H1 (cell line): ENCODE measurements at regions not wholly inside any gene's neighbourhood (a gene's known extent, or its start where the extent isn't known, plus 50 kb on each side); places are given as distances from the start of the nearest gene placed in this dataset.

Experiments used
- CTCF ChIA-PET: fragments of 300-600 bp; sonication (Branson Sonifier 250); formaldehyde crosslinking; loops from one replicate; lab custom pipeline; 2021; ENCODE audit not compliant: partially characterized antibody; lab: Charles Lee
- POLR2A ChIA-PET: fragments of 300-600 bp; sonication (Branson Sonifier 250); formaldehyde crosslinking; loops from one replicate; lab custom pipeline; 2021; ENCODE audit warnings: inconsistent platforms; ENCODE audit not compliant: partially characterized antibody; lab: Charles Lee
- DNase-seq, 2 experiments: peaks; one replicate each; pipeline versions ENCODE4 v3.0.0 to v3.0.0-alpha.2; 2010 to 2022; ENCODE audit warnings: low spot score in 2 of 2, low read depth in 1 of 2, mixed read lengths in 1 of 2
- FAIRE-seq: peaks from 2 replicates; lab custom pipeline; 2011; peaks lifted over from hg19 to GRCh38; lab: Jason Lieb, UNC
- H2AFZ ChIP-seq: 2 replicates; pipeline ENCODE4 v1.8.1; 2012; ENCODE audit warnings: low read length, inconsistent platforms
- H2AK5ac ChIP-seq: 2 replicates; pipeline ENCODE4 v1.6.1; 2013; ENCODE audit warnings: low read depth, low read length
- H2BK120ac ChIP-seq: replicated peaks from 2 replicates; pipeline ENCODE3; 2013; ENCODE audit warnings: low read depth, low read length, inconsistent platforms
- H2BK12ac ChIP-seq: 2 replicates; pipeline ENCODE4 v1.6.1; 2013; ENCODE audit warnings: low read depth, low read length
- H2BK15ac ChIP-seq: 2 replicates; pipeline ENCODE4 v1.6.1; 2013; ENCODE audit warnings: low read length
- H2BK20ac ChIP-seq: 2 replicates; pipeline ENCODE4 v1.6.1; 2013; ENCODE audit warnings: low read length
- H2BK5ac ChIP-seq: 2 replicates; pipeline ENCODE4 v1.6.1; 2013; ENCODE audit warnings: low read depth, low read length
- H3K14ac ChIP-seq: 2 replicates; pipeline ENCODE4 v1.6.1; 2013; ENCODE audit warnings: inconsistent platforms; ENCODE audit not compliant: insufficient read length
- H3K18ac ChIP-seq: 2 replicates; pipeline ENCODE4 v1.6.1; 2013; ENCODE audit warnings: low read length; ENCODE audit errors: extremely low read depth
- H3K23ac ChIP-seq: 2 replicates; pipeline ENCODE4 v1.6.1; 2013; ENCODE audit warnings: inconsistent platforms; ENCODE audit not compliant: insufficient read length
- H3K23me2 ChIP-seq: 2 replicates; pipeline ENCODE4 v1.6.1; 2013; ENCODE audit warnings: low read depth, low read length
- H3K27ac ChIP-seq: 2 replicates; pipeline ENCODE4 v1.6.1; 2011; ENCODE audit warnings: low read depth, low read length, inconsistent platforms
- H3K27me3 ChIP-seq, 4 experiments: replicated peaks in 1 of 4; 1 replicate in 1 of 4; 2 replicates in 3 of 4; pipeline versions ENCODE4 v1.6.1 to v1.8.1; 2011 to 2013; ENCODE audit warnings: low read length in 3 of 4, mild to moderate bottlenecking in 3 of 4, inconsistent platforms in 2 of 4, mixed read lengths in 2 of 4, moderate library complexity in 1 of 4; ENCODE audit not compliant: control insufficient read depth in 3 of 4, insufficient read depth in 3 of 4; ENCODE audit errors: extremely low read depth in 1 of 4
- H3K36me3 ChIP-seq, 4 experiments: 2 replicates each; pipeline versions ENCODE4 v1.6.1 to v1.8.1; 2011 to 2013; ENCODE audit warnings: mild to moderate bottlenecking in 4 of 4, low read length in 3 of 4, moderate library complexity in 2 of 4, control low read depth in 1 of 4, inconsistent platforms in 1 of 4; ENCODE audit not compliant: insufficient read depth in 4 of 4, control insufficient read depth in 2 of 4
- H3K4ac ChIP-seq: replicated peaks from 2 replicates; pipeline ENCODE3; 2013; ENCODE audit warnings: low read length, low read depth, mixed read lengths, inconsistent platforms; ENCODE audit not compliant: insufficient read length
- H3K4me1 ChIP-seq, 4 experiments: replicated peaks in 1 of 4; 1 replicate in 1 of 4; 2 replicates in 3 of 4; pipeline versions ENCODE4 v1.6.1 to v1.8.1; 2011 to 2013; ENCODE audit warnings: low read length in 3 of 4, inconsistent platforms in 2 of 4, mixed read lengths in 1 of 4; ENCODE audit not compliant: insufficient read depth in 4 of 4, control insufficient read depth in 3 of 4
- H3K4me2 ChIP-seq, 2 experiments: 2 replicates each; pipeline versions ENCODE4 v1.6.1 to v1.8.1; 2011 to 2013; ENCODE audit warnings: low read depth in 2 of 2, low read length in 2 of 2, control low read depth in 1 of 2, inconsistent platforms in 1 of 2, mild to moderate bottlenecking in 1 of 2; ENCODE audit not compliant: insufficient read depth in 1 of 2
- H3K4me3 ChIP-seq, 4 experiments: fragments of 200-600, 300-600 bp in 1 of 4; sonication (generic), shearing (Covaris generic), sonication (Bioruptor Twin) in 1 of 4; 2 replicates each; pipeline versions ENCODE4 v1.5.1 to v1.8.1; 2011 to 2016; ENCODE audit warnings: low read length in 4 of 4, low read depth in 3 of 4, control low read depth in 2 of 4, inconsistent platforms in 2 of 4, mild to moderate bottlenecking in 2 of 4, mixed read lengths in 1 of 4, moderate library complexity in 1 of 4; ENCODE audit not compliant: insufficient read depth in 2 of 4; ENCODE audit errors: extremely low read depth in 1 of 4
- H3K56ac ChIP-seq: replicated peaks from 2 replicates; pipeline ENCODE3; 2013; ENCODE audit warnings: low read depth, mild to moderate bottlenecking, mixed read lengths, low read length, inconsistent platforms; ENCODE audit not compliant: insufficient read length
- H3K79me1 ChIP-seq: 2 replicates; pipeline ENCODE4 v1.6.1; 2013; ENCODE audit warnings: low read depth, low read length, control low read depth
- H3K79me2 ChIP-seq, 2 experiments: 2 replicates each; pipeline versions ENCODE4 v1.6.1 to v1.8.1; 2012 to 2013; ENCODE audit warnings: low read length in 2 of 2, mild to moderate bottlenecking in 2 of 2, inconsistent platforms in 1 of 2; ENCODE audit not compliant: insufficient read depth in 2 of 2, control insufficient read depth in 1 of 2
- H3K9ac ChIP-seq, 4 experiments: replicated peaks in 1 of 4; 1 replicate in 1 of 4; 2 replicates in 3 of 4; pipeline versions ENCODE4 v1.6.1 to v1.8.1; 2011 to 2013; ENCODE audit warnings: low read depth in 3 of 4, low read length in 3 of 4, control low read depth in 2 of 4, mild to moderate bottlenecking in 2 of 4, moderate library complexity in 2 of 4, inconsistent platforms in 1 of 4; ENCODE audit errors: extremely low read depth in 1 of 4
- H3K9me3 ChIP-seq, 2 experiments: 2 replicates each; pipeline versions ENCODE4 v1.6.1 to v1.8.1; 2012 to 2013; ENCODE audit warnings: mild to moderate bottlenecking in 2 of 2, moderate library complexity in 2 of 2, control low read depth in 1 of 2, inconsistent platforms in 1 of 2, low read depth in 1 of 2, low read length in 1 of 2, mixed read lengths in 1 of 2; ENCODE audit not compliant: insufficient read depth in 2 of 2
- H4K20me1 ChIP-seq, 2 experiments: replicated peaks in 1 of 2; 2 replicates each; pipeline versions ENCODE3 to v1.8.1; 2011 to 2013; ENCODE audit warnings: inconsistent platforms in 2 of 2, low read length in 2 of 2, mild to moderate bottlenecking in 1 of 2; ENCODE audit not compliant: insufficient read depth in 2 of 2, control insufficient read depth in 1 of 2
- H4K5ac ChIP-seq: 2 replicates; pipeline ENCODE4 v1.6.1; 2013; ENCODE audit warnings: low read length, low read depth, mixed read lengths, inconsistent platforms; ENCODE audit not compliant: insufficient read length
- H4K8ac ChIP-seq: 2 replicates; pipeline ENCODE4 v1.8.0; 2013; ENCODE audit warnings: mild to moderate bottlenecking, moderate library complexity, low read length, inconsistent platforms; ENCODE audit not compliant: insufficient read depth; ENCODE audit errors: extremely low read depth
- H4K91ac ChIP-seq: replicated peaks from 2 replicates; pipeline ENCODE3; 2013; ENCODE audit warnings: low read length, mixed read lengths, inconsistent platforms; ENCODE audit not compliant: insufficient read length
- CBX8 ChIP-seq: fragments of 300-800, 300-1000 bp; sonication (generic); IDR thresholded peaks from 2 replicates; pipeline ENCODE4 v1.7.1; 2016; ENCODE audit warnings: low read depth, low read length, borderline replicate concordance
- CHD1 ChIP-seq: IDR thresholded peaks from 2 replicates; pipeline ENCODE4 v1.6.1; 2012; ENCODE audit warnings: low read depth, low read length, improper control_type of control experiment
- HDAC6 ChIP-seq: IDR thresholded peaks from one replicate; pipeline ENCODE4 v1.7.1; 2012; ENCODE audit warnings: low read depth, mild to moderate bottlenecking, inconsistent platforms, low read length, moderate library complexity
- JUN ChIP-seq: IDR thresholded peaks from 2 replicates; pipeline ENCODE4 v1.6.1; 2011; ENCODE audit warnings: low read depth, mild to moderate bottlenecking, improper control_type of control experiment, low read length
- KDM4A ChIP-seq: IDR thresholded peaks from one replicate; pipeline ENCODE4 v1.7.1; 2012; ENCODE audit warnings: low read depth, mild to moderate bottlenecking, moderate library complexity, low read length, inconsistent platforms; ENCODE audit not compliant: severe bottlenecking
- POLR2AphosphoS5 ChIP-seq: IDR thresholded peaks from 2 replicates; pipeline ENCODE4 v1.6.1; 2011; ENCODE audit warnings: low read depth, low read length
- RNF2 ChIP-seq: fragments of 200-900, 300-1000 bp; sonication (generic); IDR thresholded peaks from 2 replicates; pipeline ENCODE4 v1.7.1; 2016; ENCODE audit warnings: borderline replicate concordance, low read depth, mild to moderate bottlenecking, antibody characterized with exemption, low read length; ENCODE audit not compliant: poor library complexity, severe bottlenecking; ENCODE audit errors: missing control alignments
- SP1 ChIP-seq: IDR thresholded peaks from 2 replicates; pipeline ENCODE4 v1.6.1; 2011; ENCODE audit warnings: low read depth, low read length
- SP2 ChIP-seq: IDR thresholded peaks from 2 replicates; pipeline ENCODE4 v1.6.1; 2012; ENCODE audit warnings: mild to moderate bottlenecking, low read length, inconsistent platforms
- TEAD4 ChIP-seq: IDR thresholded peaks from 2 replicates; pipeline ENCODE4 v1.6.1; 2012; ENCODE audit warnings: low read depth, low read length, inconsistent platforms, mixed read lengths
- WGBS, 2 experiments: shearing (Covaris generic) in 1 of 2; methylation state at CpG; one replicate each; pipeline versions ENCODE4 v1.1.6 to v1.1.7; 2013 to 2015; ENCODE audit warnings: low lambda C conversion rate in 2 of 2, mixed read lengths in 2 of 2, inconsistent platforms in 1 of 2, low coverage in 1 of 2, missing lambda C conversion rate in 1 of 2; ENCODE audit not compliant: insufficient replicate concordance in 2 of 2, insufficient coverage in 1 of 2, insufficient read length in 1 of 2; ENCODE audit errors: extremely low coverage in 1 of 2, missing lambda C conversion rate in 1 of 2; 5-methylcytosine and 5-hydroxymethylcytosine counted together
- TF ChIP-seq, protein P1 (sequence below), 3 experiments: IDR thresholded peaks; 1 replicate in 2 of 3; 2 replicates in 1 of 3; pipeline versions ENCODE4 v1.5.1 to v1.6.1; 2011; ENCODE audit warnings: low read length in 3 of 3, mild to moderate bottlenecking in 3 of 3, inconsistent platforms in 2 of 3, low read depth in 1 of 3, moderate library complexity in 1 of 3; ENCODE audit not compliant: insufficient read depth in 1 of 3; ENCODE audit errors: control extremely low read depth in 1 of 3

- 88% methylated on average over 13 of the region's 13 CpGs; no CpG with 5 or more reads in 1 of the 2 experiments for WGBS, 2 experiments
- H3K4me3 ChIP-seq, result no peak overlapping the region
- H2BK20ac ChIP-seq, result no peak overlapping the region
- no peak overlapping the region for H4K8ac ChIP-seq
- peaks cover 0 to 5% (median 2%) of the 10 kb centered on the region in 4 experiments; a peak in 2 of 7 replicates for H3K4me1 ChIP-seq
- no peak overlapping the region for H3K23ac ChIP-seq
- no peaks in the 10 kb centered on the region for H3K27me3 ChIP-seq
- no peak overlapping the region for H2AK5ac ChIP-seq
- H3K79me2 ChIP-seq, result no peaks in the 10 kb centered on the region
- no peaks in the 10 kb centered on the region for H3K23me2 ChIP-seq
- no peak overlapping the region for H3K27ac ChIP-seq
- no peak overlapping the region for H3K56ac ChIP-seq
- H3K36me3 ChIP-seq, result no peaks in the 10 kb centered on the region
- H2BK5ac ChIP-seq, result no peak overlapping the region
- H2BK12ac ChIP-seq, result peak overlapping the region; percentile 55; the same call in 1 of the 2 replicates
- peak overlapping the region; percentile 19; the same call in 1 of the 2 replicates for H3K18ac ChIP-seq
- ChIA-PET CTCF (interaction anchor here (0.5 to 0.8 kb wide), 2 partner anchors 130 to 241 kb away, joined by 3 read pairs; no protein-coding TSS in a partner anchor), POLR2A (interaction anchor here (1.3 kb wide), 1 partner anchor 446 kb away, joined by 3 read pairs; the partner anchor contains the start of gene ID2)
- no peak overlapping the region for H4K5ac ChIP-seq
- H2BK120ac ChIP-seq, result no peak overlapping the region
- H3K14ac ChIP-seq, result no peak overlapping the region
- no peak overlapping the region for H2AFZ ChIP-seq
- H4K20me1 ChIP-seq, result no peaks in the 10 kb centered on the region
- peak overlapping the region; percentile 67 for H4K91ac ChIP-seq
- no peak overlapping the region for H3K4me2 ChIP-seq
- H2BK15ac ChIP-seq, result no peak overlapping the region
- FAIRE-seq (no peak), DNase-seq (no peak)
- no peak overlapping the region for H3K4ac ChIP-seq
- H3K79me1 ChIP-seq, result no peaks in the 10 kb centered on the region
- no peak overlapping the region for H3K9ac ChIP-seq
- no peaks in the 10 kb centered on the region for H3K9me3 ChIP-seq
- TF ChIP-seq RNF2 (no peak), JUN (no peak), POLR2AphosphoS5 (no peak), SP1 (no peak), SP2 (no peak), CBX8 (no peak), KDM4A (no peak), CHD1 (no peak), TEAD4 (no peak), HDAC6 (no peak)
- TF ChIP-seq, protein P1, sequence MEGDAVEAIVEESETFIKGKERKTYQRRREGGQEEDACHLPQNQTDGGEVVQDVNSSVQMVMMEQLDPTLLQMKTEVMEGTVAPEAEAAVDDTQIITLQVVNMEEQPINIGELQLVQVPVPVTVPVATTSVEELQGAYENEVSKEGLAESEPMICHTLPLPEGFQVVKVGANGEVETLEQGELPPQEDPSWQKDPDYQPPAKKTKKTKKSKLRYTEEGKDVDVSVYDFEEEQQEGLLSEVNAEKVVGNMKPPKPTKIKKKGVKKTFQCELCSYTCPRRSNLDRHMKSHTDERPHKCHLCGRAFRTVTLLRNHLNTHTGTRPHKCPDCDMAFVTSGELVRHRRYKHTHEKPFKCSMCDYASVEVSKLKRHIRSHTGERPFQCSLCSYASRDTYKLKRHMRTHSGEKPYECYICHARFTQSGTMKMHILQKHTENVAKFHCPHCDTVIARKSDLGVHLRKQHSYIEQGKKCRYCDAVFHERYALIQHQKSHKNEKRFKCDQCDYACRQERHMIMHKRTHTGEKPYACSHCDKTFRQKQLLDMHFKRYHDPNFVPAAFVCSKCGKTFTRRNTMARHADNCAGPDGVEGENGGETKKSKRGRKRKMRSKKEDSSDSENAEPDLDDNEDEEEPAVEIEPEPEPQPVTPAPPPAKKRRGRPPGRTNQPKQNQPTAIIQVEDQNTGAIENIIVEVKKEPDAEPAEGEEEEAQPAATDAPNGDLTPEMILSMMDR (IDR thresholded peaks at IDR 0.05; ENCODE audit: control extremely low read depth in 1 of 3, insufficient read depth in 1 of 3, low read depth in 1 of 3, low read length in 3 of 3), result no peak
These were observed 447.0 kb upstream of the ID2 start for GRCh38 chr2:8234757-8235374.
